Hepatocyte (in vitro differentiated cells): ENCODE measurements at regions not wholly inside any gene's neighbourhood (a gene's known extent, or its start where the extent isn't known, plus 50 kb on each side); places are given as distances from the start of the nearest gene placed in this dataset.

Experiments
- DNase-seq: peaks from one replicate; pipeline ENCODE4 v3.0.0-alpha.2; 2016; ENCODE audit warnings: low spot score
- H2AFZ ChIP-seq: fragments of 200-600 bp; sonication (generic); 2 replicates; pipeline ENCODE4 v1.6.0; 2016; ENCODE audit warnings: antibody characterized with exemption, mild to moderate bottlenecking
- H3K27ac ChIP-seq: fragments of 200-600 bp; sonication (generic); 2 replicates; pipeline ENCODE4 v1.5.1; 2016; ENCODE audit warnings: mild to moderate bottlenecking
- H3K27me3 ChIP-seq: fragments of 200-600 bp; sonication (generic); 2 replicates; pipeline ENCODE4 v1.6.1; 2016
- H3K36me3 ChIP-seq: fragments of 200-600 bp; sonication (generic); replicated peaks from 2 replicates; pipeline ENCODE4 v1.5.1; 2016; ENCODE audit warnings: low read depth; ENCODE audit not compliant: insufficient read depth
- H3K4me1 ChIP-seq: fragments of 200-600 bp; sonication (generic); 2 replicates; pipeline ENCODE4 v1.5.1; 2016; ENCODE audit warnings: mild to moderate bottlenecking, moderate library complexity; ENCODE audit not compliant: insufficient read depth
- H3K4me2 ChIP-seq: fragments of 200-600 bp; sonication (generic); 2 replicates; pipeline ENCODE4 v1.6.0; 2016
- H3K4me3 ChIP-seq: fragments of 200-600 bp; sonication (generic); 2 replicates; pipeline ENCODE4 v1.5.1; 2016; ENCODE audit warnings: mild to moderate bottlenecking
- H3K79me2 ChIP-seq: fragments of 200-600 bp; sonication (generic); 2 replicates; pipeline ENCODE4 v1.6.0; 2017; ENCODE audit warnings: mild to moderate bottlenecking
- H3K9me2 ChIP-seq: fragments of 200-600 bp; sonication (generic); replicated peaks from 2 replicates; pipeline ENCODE4 v1.6.0; 2017; ENCODE audit warnings: mild to moderate bottlenecking; ENCODE audit not compliant: insufficient read depth
- H3K9me3 ChIP-seq: fragments of 200-600 bp; sonication (generic); 2 replicates; pipeline ENCODE4 v1.5.1; 2016; ENCODE audit warnings: low read depth, mild to moderate bottlenecking
- H4K20me1 ChIP-seq: fragments of 200-600 bp; sonication (generic); 2 replicates; pipeline ENCODE4 v1.6.0; 2016; ENCODE audit warnings: mild to moderate bottlenecking; ENCODE audit not compliant: insufficient read depth, poor library complexity, severe bottlenecking
- CTCF ChIP-seq: fragments of 200-600 bp; sonication (generic); IDR thresholded peaks from 2 replicates; pipeline ENCODE4 v1.5.1; 2016; ENCODE audit warnings: antibody characterized with exemption, mild to moderate bottlenecking; ENCODE audit not compliant: poor library complexity
- EZH2 ChIP-seq: fragments of 200-600 bp; sonication (generic); IDR thresholded peaks from 2 replicates; pipeline ENCODE4 v1.6.1; 2016; ENCODE audit warnings: antibody characterized with exemption, mild to moderate bottlenecking, borderline replicate concordance
- EZH2phosphoT487 ChIP-seq: fragments of 200-600 bp; sonication (generic); IDR thresholded peaks from one replicate; pipeline ENCODE4 v1.6.1; 2018; ENCODE audit warnings: antibody characterized with exemption, mild to moderate bottlenecking, low read depth, moderate library complexity; ENCODE audit not compliant: unreplicated experiment, severe bottlenecking
- WGBS: methylation state at CpG from one replicate; pipeline ENCODE4 v1.1.6; 2016; ENCODE audit warnings: low lambda C conversion rate; ENCODE audit errors: missing lambda C conversion rate; 5-methylcytosine and 5-hydroxymethylcytosine counted together

GRCh38 chr3:64450396-64450956 is 225.2 kb upstream of the PRICKLE2 start:
- no peak overlapping the region for H3K4me2 ChIP-seq
- H3K79me2 ChIP-seq: no peaks in the 10 kb centered on the region
- no peak overlapping the region for H2AFZ ChIP-seq
- H3K27ac ChIP-seq: no peak overlapping the region
- TF ChIP-seq EZH2phosphoT487: no peak
- TF ChIP-seq CTCF: no peak
- TF ChIP-seq EZH2: no peak
- no peaks in the 10 kb centered on the region for H3K9me3 ChIP-seq
- H3K27me3 ChIP-seq: peaks cover 9% of the 10 kb centered on the region
- no peaks in the 10 kb centered on the region for H4K20me1 ChIP-seq
- DNase-seq: no peak
- no peaks in the 10 kb centered on the region for H3K36me3 ChIP-seq
- H3K4me1 ChIP-seq: no peaks in the 10 kb centered on the region
- no peak overlapping the region for H3K4me3 ChIP-seq
- 60% methylated on average over 5 of the region's 5 CpGs for WGBS
- H3K9me2 ChIP-seq: no peaks in the 10 kb centered on the region

GRCh38 chr3:64449026-64449425 is 223.8 kb upstream of the PRICKLE2 start:
- no peaks in the 10 kb centered on the region for H3K9me2 ChIP-seq
- no peak overlapping the region for H3K27ac ChIP-seq
- H2AFZ ChIP-seq: no peak overlapping the region
- WGBS: 89% methylated on average over 2 of the region's 2 CpGs
- H3K4me3 ChIP-seq: no peak overlapping the region
- H4K20me1 ChIP-seq: no peaks in the 10 kb centered on the region
- DNase-seq: no peak
- H3K27me3 ChIP-seq: peaks cover 9% of the 10 kb centered on the region
- no peak for TF ChIP-seq EZH2
- no peak for TF ChIP-seq CTCF
- TF ChIP-seq EZH2phosphoT487: no peak
- H3K79me2 ChIP-seq: no peaks in the 10 kb centered on the region
- no peaks in the 10 kb centered on the region for H3K4me1 ChIP-seq
- H3K9me3 ChIP-seq: no peaks in the 10 kb centered on the region
- H3K36me3 ChIP-seq: no peaks in the 10 kb centered on the region
- H3K4me2 ChIP-seq: no peak overlapping the region

- Histone ChIP-seq H3K9me3 (no peaks in the 10 kb centered on the region), H2AFZ (no peak overlapping the region), H3K27me3 (peaks cover 17% of the 10 kb centered on the region), H3K4me3 (no peak overlapping the region), H4K20me1 (no peaks in the 10 kb centered on the region), H3K4me2 (peak overlapping the region; percentile 94), H3K36me3 (no peaks in the 10 kb centered on the region), H3K4me1 (peaks cover 17% of the 10 kb centered on the region), H3K27ac (no peak overlapping the region), H3K79me2 (no peaks in the 10 kb centered on the region), H3K9me2 (no peaks in the 10 kb centered on the region)
- no peak for DNase-seq
- 72% methylated on average over 5 of the region's 5 CpGs for WGBS
- TF ChIP-seq EZH2 (no peak), EZH2phosphoT487 (no peak), CTCF (no peak)
These were observed 220.7 kb upstream of the PRICKLE2 start for GRCh38 chr3:64445944-64446300.
